ENCODE measurements at regions not wholly inside any gene's neighbourhood (a gene's known extent, or its start where the extent isn't known, plus 50 kb on each side); places are given as distances from the start of the nearest gene placed in this dataset.

DNA sequence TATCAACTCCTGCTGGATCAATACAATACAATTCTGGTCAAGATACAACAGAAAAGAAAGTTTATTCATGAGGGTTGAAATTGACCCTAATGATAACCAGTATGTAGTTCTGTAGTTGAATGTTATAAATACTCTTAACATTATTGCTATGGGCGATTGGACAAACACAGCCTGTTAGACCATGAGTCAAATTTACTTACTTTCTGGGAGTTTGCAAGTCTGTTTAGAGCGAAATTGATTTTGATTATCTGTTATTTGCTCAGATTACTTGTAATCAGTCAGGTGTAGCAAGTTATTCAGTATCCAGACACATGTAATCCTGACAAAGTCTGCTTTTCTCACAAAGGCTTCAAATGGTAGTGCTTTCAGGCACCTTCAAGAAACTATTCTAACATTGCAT is 216.6 kb upstream of the B3GALT2 start:
- TF ChIP-seq, protein P1, sequence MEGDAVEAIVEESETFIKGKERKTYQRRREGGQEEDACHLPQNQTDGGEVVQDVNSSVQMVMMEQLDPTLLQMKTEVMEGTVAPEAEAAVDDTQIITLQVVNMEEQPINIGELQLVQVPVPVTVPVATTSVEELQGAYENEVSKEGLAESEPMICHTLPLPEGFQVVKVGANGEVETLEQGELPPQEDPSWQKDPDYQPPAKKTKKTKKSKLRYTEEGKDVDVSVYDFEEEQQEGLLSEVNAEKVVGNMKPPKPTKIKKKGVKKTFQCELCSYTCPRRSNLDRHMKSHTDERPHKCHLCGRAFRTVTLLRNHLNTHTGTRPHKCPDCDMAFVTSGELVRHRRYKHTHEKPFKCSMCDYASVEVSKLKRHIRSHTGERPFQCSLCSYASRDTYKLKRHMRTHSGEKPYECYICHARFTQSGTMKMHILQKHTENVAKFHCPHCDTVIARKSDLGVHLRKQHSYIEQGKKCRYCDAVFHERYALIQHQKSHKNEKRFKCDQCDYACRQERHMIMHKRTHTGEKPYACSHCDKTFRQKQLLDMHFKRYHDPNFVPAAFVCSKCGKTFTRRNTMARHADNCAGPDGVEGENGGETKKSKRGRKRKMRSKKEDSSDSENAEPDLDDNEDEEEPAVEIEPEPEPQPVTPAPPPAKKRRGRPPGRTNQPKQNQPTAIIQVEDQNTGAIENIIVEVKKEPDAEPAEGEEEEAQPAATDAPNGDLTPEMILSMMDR (IDR thresholded peaks at IDR 0.05; ENCODE audit: poor library complexity) = no peak
- no peak for TF ChIP-seq EZH2phosphoT487 (IDR thresholded peaks at IDR 0.05; ENCODE audit: low read depth, severe bottlenecking, unreplicated experiment)
